ENCODE measurements at regions not wholly inside any gene's neighbourhood (a gene's known extent, or its start where the extent isn't known, plus 50 kb on each side); places are given as distances from the start of the nearest gene placed in this dataset.

DNA sequence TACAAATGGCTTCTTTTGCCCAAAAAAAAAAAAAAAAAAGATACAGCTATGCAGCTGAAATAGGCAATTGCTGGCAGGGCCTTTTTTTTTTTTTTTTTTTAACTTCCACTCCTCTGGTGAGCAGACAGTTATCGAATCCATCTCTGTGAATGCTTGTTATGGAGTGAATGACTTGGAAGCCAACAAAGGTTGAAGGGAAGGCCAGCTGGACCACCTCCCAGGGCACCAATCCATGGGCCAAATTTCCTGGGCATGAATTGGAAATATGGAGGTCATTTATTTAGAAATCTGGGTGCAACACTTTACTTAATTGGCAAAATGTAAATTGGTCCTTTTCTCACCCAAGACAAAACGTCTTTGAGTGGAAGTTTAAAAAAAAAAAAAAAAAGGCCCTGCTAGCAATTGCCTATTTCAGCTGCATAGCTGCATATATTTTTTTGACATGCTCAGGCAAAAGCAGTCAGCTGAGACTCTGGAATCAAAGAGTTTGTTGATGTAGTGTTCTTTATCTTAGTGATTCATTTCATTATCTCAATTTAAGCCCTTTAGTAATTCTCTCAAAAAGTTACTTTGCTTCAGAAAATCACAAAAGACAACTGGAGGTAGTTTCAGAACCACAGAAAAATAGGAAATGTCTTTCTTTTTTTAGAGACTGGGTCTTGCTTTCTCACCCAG, 392.2 kb upstream of the KLF4 start:
- TF ChIP-seq, protein P1, sequence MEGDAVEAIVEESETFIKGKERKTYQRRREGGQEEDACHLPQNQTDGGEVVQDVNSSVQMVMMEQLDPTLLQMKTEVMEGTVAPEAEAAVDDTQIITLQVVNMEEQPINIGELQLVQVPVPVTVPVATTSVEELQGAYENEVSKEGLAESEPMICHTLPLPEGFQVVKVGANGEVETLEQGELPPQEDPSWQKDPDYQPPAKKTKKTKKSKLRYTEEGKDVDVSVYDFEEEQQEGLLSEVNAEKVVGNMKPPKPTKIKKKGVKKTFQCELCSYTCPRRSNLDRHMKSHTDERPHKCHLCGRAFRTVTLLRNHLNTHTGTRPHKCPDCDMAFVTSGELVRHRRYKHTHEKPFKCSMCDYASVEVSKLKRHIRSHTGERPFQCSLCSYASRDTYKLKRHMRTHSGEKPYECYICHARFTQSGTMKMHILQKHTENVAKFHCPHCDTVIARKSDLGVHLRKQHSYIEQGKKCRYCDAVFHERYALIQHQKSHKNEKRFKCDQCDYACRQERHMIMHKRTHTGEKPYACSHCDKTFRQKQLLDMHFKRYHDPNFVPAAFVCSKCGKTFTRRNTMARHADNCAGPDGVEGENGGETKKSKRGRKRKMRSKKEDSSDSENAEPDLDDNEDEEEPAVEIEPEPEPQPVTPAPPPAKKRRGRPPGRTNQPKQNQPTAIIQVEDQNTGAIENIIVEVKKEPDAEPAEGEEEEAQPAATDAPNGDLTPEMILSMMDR (conservative IDR thresholded peaks at IDR 0.05; ENCODE audit: low read depth in 2 of 2), result no peak
- TF ChIP-seq POLR2AphosphoS5 (IDR thresholded peaks at IDR 0.05; ENCODE audit: low read depth), result no peak
- TF ChIP-seq EZH2 (IDR thresholded peaks at IDR 0.05; ENCODE audit: low read depth, unreplicated experiment), result no peak

Data from GM23338 (cell line).